NCI-H748 (cell line): ENCODE measurements at regions not wholly inside any gene's neighbourhood (a gene's known extent, or its start where the extent isn't known, plus 50 kb on each side); places are given as distances from the start of the nearest gene placed in this dataset.

ENCODE experiments used
- DNase-seq: peaks from one replicate; lab custom pipeline; 2025; ENCODE audit not compliant: unreplicated experiment; lab: John Stamatoyannopoulos, UW

DNA sequence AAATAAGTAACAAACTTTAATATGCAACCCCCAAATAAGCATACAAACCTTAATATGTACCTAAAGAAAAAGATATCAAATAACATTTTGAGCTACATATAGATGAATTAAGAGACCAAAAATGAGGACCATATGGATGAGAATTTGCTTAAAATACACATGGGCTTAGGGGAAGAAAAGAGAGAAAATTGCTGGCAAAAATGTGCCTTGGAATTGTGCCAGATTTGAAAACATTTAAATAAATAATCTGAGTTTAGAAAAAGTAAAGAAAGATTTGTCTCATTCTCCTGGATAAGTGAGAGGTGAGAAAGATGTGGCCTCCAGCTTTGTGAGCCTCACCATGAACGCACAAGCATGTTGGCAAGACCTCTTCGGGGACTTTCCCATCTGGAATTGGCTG, 372.6 kb downstream of the SOX11 start:
- DNase-seq = no peak

DNA sequence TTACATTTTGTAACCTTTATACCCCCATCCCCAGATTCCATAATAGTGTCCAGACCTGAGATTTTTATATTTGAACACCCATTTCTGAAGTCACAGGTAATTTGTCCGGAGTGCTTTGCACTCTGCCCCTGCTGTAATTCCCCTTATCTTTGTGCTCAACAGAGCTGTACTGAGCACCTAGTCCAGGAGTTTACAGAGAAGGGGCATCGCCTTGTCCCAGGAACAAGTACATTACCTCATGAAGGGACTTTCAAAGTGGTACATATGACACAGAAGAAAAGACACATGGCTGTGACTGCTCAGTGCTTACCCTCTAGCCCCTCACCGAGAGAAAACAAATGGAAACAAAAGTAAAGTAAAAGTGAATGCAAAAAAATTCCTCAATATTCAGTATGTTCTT, 373.5 kb downstream of the SOX11 start:
- no peak for DNase-seq

DNA sequence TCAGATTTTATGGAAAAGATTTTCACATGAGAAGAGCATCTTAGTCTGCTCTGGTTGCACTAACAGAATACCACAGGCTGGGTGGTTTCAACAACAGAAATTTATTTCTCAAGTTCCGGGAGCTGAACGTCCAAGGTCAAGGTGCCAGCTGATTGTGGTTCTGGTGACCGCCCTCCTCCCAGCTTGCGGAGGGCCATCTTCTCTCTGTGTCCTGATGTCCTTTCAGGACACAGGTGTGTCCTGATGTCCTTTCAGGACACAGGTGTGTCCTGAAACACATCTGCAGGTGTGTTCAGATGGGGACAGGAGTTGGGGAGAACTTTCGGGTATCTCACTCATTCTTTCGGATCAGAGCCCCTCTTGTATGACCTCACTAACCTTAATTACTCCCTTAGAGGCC, 374.9 kb downstream of the SOX11 start:
- no peak for DNase-seq

DNA sequence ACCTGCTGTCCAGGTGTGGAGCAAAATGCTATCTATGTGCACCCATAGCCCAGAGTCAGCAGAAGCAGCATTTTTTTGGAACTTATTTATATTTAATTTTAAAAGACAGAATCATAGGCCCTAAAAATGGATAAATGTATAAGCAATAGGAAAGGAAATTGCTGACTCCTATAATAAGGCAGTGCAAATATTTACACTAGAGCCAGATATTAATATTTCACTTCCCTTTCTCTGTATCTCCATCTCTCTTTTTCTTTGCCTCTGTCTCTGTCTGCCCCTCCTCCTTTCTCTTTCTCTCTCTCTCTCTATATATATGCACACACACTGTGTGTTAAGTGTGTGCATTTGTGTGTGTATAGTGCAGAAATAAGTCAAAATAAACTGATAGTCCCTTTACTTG, 375.6 kb downstream of the SOX11 start:
- no peak for DNase-seq

DNA sequence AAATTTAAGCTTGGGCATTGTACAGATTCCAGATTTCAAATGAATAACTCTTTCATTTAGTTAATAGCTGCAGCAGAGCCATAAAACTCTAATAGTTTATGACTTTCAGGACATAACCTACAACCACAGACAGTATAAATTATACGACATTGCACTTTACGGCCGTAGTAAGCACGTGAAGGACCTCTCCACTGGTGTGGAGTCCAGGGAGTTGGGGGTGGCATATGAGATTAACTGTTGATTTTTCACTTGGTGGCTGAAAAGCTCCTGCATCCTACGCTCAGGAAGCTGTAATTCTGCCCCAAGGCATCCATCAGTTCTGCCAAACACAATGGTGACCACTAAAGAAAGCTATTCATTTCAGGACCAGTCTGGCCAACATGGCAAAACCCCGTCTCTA, 376.2 kb downstream of the SOX11 start:
- no peak for DNase-seq

GRCh38 chr2:6069381-6069780, 377.2 kb downstream of the SOX11 start:
- peak; percentile 90 for DNase-seq

GRCh38 chr2:6071519-6071918, 379.3 kb downstream of the SOX11 start:
- no peak for DNase-seq

- DNase-seq = no peak
These were observed 380.1 kb downstream of the SOX11 start for GRCh38 chr2:6072276-6072675.

DNA sequence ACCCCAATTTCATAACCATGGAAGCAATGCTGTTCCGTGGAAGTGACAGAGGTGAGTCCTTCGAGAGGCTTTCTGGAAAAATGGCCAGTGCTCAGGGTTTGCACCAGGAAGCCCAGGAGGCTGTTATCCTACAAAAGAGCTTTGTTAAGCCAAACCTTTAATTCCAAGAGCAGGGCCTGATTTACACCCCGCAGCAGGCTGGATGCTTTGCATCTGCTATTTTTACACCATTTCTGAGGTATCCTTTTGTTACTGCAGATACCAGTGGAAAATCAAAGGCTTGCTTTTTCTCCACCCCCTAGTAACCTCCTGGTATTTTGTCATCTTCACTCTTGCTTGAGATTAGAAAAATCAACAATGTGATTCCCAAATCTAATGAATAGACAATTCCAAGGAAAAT, 380.6 kb downstream of the SOX11 start:
- DNase-seq = no peak

DNA sequence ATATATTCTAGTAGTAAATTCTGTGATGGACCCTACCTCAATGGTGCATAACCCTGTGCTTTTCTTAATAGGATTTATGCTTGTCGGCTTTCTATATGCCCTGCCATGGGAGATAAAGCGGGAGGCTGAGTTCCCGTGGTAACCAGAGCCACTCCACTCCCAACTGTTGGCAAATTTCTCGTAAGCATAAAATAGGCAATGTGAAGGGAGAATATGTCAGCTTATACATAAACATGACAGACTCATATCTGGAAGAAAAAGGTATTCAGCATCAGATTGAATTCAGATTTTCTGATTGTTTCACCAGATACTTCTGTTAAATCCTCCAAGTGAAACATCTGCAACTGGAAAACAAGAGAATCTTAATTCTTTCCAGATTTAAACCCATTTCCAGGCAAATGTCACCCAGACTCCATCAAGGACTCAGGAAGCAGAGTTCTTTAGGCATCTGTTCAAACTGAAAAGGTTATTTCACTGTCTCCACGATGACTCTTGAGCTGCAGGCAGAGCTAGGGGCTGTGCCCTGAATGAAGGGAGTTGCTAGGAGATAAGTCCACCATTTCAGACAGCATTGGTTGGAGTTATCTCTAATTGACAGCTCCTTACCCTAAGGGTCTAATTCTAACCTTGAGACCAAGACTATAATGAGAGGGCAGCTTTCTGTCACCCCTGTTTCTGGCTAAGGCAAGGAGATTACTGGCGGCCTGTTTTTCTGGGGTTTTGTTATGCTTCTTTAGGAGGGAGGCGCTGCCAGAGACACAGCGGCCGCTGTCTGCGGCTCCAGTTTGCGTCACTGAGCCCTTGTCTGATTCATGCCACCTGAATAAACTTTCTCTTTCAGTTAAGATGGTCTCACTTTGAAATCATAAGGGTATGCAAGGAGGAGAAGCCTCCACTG, 381.3 kb downstream of the SOX11 start:
- DNase-seq = peak; percentile 50

DNA sequence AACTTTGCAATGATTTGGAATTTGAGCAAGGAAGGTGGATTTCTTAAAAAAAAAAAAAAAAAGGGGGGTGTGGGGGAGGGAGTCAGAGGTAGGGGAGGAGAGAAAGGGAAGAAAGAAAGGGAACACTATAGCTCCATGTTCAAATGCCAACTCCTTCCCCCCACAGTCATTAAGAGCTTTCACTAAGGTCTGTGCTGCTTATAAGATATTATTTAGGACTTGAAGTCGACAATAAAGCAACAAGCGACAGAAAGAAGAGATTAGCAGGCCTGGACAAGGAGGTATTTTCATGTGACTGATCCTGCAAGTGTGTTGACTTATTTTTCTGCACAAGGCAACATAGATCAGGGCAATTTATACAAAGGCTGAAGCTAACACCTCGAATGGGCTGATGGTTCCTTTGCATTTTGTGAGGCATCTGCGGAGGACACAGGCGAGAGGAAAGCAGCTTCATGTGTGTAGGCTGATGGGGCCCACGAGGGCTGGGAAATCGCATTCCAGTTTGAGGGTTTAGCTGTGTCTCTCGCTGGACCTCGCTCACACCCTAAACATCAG, 382.0 kb downstream of the SOX11 start:
- no peak for DNase-seq

DNA sequence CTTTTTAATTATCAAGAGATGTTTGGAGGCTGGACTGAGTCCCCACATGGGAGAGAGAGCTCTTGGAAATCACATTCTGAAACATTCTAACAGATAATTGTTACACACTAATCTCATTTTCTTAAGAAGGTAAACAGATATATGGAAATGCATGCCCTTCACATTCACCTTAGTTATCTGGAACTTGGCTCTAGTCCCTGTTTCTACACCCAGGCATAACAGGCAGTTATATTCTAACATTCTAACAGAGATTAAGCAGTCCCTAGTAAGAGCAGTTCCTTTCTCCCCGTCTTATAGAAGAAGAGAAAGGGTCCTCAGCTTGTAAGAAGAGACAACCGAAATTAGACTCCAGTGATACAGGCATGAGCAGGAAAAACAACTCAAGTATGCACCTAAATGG, 385.4 kb downstream of the SOX11 start:
- DNase-seq = peak; percentile 18

- no peak for DNase-seq
These were observed 386.2 kb downstream of the SOX11 start for GRCh38 chr2:6078414-6078813.

DNA sequence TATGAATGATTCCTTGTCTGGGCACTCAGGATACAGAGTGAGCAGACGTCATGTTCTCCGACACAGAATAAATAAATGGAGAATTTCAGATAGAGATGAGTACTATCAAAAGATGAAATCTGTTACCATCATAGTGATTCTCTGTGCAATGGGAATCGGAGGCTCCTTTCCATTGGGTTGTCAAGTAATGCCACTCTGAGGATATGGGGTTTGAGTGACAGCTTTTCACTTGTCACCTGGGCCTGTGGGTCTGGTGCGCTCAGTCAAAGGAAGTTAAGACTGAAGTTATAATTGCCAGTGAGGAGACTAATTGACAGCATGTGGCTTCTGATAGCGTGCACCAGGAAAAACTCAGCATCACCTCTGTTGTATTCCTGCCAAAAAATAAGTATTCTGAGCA, 387.2 kb downstream of the SOX11 start:
- no peak for DNase-seq

DNA sequence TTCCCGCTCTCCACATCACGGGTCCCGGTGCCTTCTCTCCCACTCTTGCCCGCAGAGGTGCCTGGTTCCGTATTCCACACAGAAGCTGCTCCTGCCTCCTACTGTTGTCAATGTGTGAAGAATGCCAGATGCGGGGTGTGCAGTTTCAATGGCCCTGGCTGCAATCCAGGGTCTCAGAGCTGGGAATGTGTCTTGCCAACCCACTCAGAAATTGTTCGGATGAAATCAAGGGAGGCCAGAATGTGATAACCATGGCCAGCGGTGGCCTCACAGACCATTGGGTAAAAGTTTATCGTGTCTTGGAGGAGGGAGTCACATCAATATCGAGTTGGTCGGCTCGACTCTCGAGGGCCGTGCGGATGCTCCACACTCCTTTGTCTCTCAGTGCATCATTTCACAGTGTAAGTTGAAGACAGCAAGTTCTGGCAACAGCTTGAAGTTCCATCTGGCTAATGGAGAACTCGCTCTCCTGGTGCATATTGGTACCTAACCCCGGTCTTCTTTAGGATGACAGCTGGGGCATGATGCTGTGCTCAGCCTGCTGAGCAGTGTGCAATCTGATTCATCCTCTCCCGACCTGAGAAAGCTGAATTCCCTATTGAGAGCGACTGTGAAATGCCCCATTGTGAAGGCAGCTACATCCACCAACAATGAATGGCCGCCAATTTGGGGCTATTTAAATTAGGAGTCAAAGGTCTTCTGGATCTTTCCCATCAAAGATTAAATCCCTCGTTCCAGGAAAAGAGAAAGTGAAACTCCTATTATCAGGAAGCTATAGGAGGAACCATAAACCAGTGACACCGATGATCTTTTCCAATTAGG, 389.0 kb downstream of the SOX11 start:
- no peak for DNase-seq

DNA sequence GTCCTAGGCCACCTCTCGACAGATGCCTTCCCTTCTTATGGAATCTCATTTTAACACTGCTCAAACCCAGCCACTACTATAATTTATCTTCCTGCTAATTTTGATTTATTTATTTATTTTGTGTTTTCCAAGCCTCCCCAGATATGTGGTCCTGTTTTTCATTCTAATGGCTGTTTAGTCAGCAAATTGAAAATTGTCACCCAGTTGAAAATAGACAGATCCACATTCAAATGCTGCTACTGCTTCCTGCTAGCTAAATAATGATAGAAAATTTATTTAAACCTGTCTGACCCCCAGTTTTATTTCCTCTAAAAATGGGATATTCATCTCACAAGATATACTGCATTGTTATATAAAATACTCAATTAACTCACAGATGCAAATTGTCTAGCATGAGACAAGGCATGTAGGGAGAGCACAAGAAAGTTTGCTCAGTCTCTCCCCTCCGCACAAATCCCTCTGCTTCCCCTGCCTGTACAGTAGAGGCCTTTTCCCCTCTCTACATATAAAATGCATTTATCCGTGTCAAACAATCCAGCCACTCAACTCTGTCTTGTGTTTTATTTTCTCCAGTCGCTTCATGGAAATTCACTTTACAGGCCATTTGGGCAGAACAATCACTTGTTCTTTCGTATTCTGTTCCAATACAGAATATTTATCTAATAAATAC, 389.9 kb downstream of the SOX11 start:
- DNase-seq = no peak

DNA sequence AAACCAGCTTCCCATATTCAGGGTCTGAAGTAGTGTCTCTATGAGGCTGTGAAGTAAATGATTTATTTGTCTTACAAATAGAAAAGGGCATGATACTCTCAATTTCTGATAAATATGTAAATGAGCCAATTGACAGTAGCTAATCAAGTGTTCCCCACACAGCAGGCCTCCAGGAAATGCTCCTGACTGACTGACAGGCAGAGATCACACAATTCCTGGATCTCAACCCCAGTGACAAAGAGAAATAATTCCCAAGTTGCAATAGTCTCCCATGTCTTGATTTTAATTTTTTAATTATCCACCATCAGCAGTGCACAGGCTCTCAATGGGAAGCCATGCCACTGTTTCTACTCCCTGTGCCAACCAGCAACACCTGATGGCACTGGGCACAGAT, 390.4 kb downstream of the SOX11 start:
- no peak for DNase-seq

- no peak for DNase-seq
These were observed 391.0 kb downstream of the SOX11 start for GRCh38 chr2:6083136-6083535.

DNA sequence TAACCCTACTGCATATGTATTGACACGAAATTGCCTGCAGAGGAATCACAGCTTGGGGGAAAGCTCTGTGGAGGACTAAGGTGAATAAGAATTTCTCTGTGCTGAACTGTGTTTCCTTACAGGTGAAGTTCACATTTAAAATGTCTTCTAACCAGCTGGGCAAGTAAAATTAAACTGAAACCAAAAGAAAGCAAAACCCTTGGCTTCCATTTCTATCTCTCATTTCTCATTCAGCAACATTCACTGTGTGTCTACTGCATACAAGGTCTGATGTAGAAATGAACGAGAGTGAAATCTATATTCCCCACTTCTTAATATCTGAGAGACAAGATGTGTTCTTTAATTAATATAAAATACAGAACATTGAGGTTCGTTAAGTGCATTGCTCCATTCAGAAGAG, 397.3 kb downstream of the SOX11 start:
- DNase-seq = no peak

DNA sequence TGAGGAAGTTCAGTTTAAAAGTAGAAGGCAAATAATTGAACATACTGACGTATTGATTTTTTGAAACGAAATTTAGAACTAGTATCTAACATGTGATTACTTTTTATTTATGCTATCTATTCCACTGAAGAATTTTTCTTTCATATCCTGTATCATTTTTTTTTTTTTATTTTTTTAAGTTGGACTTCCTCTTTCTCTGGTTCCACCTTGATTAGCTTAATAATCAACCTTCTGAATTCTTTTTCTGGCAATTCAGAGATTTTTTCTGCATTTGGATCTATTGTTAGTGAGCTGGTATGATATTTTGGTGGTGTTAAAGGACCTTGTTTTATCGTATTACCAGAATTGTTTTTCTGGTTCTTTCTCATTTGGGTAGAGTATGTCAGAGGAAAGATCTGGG, 411.2 kb downstream of the SOX11 start:
- DNase-seq = no peak

DNA sequence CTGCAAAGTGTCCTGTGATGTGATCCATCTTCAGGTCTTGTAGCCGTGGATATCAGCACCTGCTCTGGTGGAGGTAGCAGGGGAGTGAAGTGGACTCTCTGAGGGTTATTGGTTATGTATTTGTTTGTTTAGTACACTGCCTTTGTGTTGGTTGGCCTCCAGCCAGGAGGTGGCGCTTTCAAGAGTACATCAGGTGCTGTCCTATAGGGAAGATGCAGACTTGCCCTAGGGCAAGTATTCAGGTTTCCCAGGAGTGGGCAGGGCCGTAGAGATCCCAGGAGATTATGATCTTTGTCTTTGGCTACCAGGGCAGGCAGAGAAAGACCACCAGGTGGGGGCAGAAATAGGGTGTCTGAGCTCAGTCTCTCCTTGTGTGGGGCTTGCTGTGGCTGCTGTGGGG, 411.8 kb downstream of the SOX11 start:
- DNase-seq = peak; percentile 93
